CD4-positive, alpha-beta T cell (primary cell): ENCODE measurements at regions not wholly inside any gene's neighbourhood (a gene's known extent, or its start where the extent isn't known, plus 50 kb on each side); places are given as distances from the start of the nearest gene placed in this dataset.

Experiments
- ATAC-seq: fragments of 200-7000 bp; cut with Tn5 transposase; one replicate; pipeline ENCODE4 v1.10.0; 2022; ENCODE audit warnings: mild to moderate bottlenecking; ENCODE audit not compliant: poor library complexity
- CTCF ChIA-PET: fragments of 350-600 bp; sonication (Branson Sonifier 250); formaldehyde crosslinking; loops from one replicate; lab custom pipeline; 2021; ENCODE audit warnings: antibody characterized with exemption, inconsistent platforms; lab: Charles Lee
- POLR2A ChIA-PET: fragments of 350-600 bp; sonication (Branson Sonifier 250); formaldehyde crosslinking; loops from one replicate; lab custom pipeline; 2021; ENCODE audit warnings: antibody characterized with exemption, inconsistent platforms; lab: Charles Lee
- DNase-seq, 14 experiments: peaks; one replicate each; pipeline ENCODE4 v3.0.0-alpha.2; 2013 to 2020; ENCODE audit warnings: mixed read lengths in 2 of 14
- H3K27ac ChIP-seq, 2 donors: one replicate each; pipeline versions ENCODE4 v1.5.1 to v1.7.0; 2013; ENCODE audit warnings: low read length in 2 of 2, low read depth in 1 of 2, mild to moderate bottlenecking in 1 of 2
- H3K27me3 ChIP-seq, 2 experiments: 1 replicate in 1 of 2; 2 replicates in 1 of 2; pipeline versions ENCODE4 v1.6.1 to v1.7.0; 2013; ENCODE audit warnings: low read length in 2 of 2, control low read depth in 1 of 2, mild to moderate bottlenecking in 1 of 2, moderate library complexity in 1 of 2; ENCODE audit not compliant: insufficient read depth in 2 of 2, control insufficient read depth in 1 of 2
- H3K36me3 ChIP-seq: one replicate; pipeline ENCODE4 v1.6.1; 2013; ENCODE audit warnings: low read length, control low read depth; ENCODE audit not compliant: insufficient read depth
- H3K4me1 ChIP-seq: one replicate; pipeline ENCODE4 v1.6.1; 2013; ENCODE audit warnings: low read length, control low read depth; ENCODE audit not compliant: insufficient read depth
- H3K4me3 ChIP-seq: one replicate; pipeline ENCODE4 v1.5.1; 2013; ENCODE audit warnings: mild to moderate bottlenecking, low read length, moderate library complexity
- H3K9me3 ChIP-seq, 2 experiments: 1 replicate in 1 of 2; 2 replicates in 1 of 2; pipeline versions ENCODE4 v1.6.1 to v1.7.0; 2013; ENCODE audit warnings: low read length in 2 of 2, mild to moderate bottlenecking in 2 of 2, control low read depth in 1 of 2, moderate library complexity in 1 of 2; ENCODE audit not compliant: control insufficient read depth in 1 of 2, insufficient read depth in 1 of 2
- H3K27ac Mint-ChIP-seq: one replicate; pipeline ENCODE4 v1.8.0; 2020; ENCODE audit warnings: mixed read lengths
- H3K27me3 Mint-ChIP-seq: one replicate; pipeline ENCODE4 v1.8.0; 2021; ENCODE audit warnings: mixed read lengths
- H3K36me3 Mint-ChIP-seq: one replicate; pipeline ENCODE4 v1.8.0; 2021; ENCODE audit warnings: low read depth, mixed read lengths
- H3K4me1 Mint-ChIP-seq: one replicate; pipeline ENCODE4 v1.8.0; 2021; ENCODE audit warnings: low read depth, mixed read lengths
- H3K4me3 Mint-ChIP-seq: one replicate; pipeline ENCODE4 v1.8.0; 2020; ENCODE audit warnings: mild to moderate bottlenecking, mixed read lengths
- H3K9me3 Mint-ChIP-seq: one replicate; pipeline ENCODE4 v1.8.0; 2020; ENCODE audit warnings: mixed read lengths
- CTCF ChIP-seq: fragments of 200-600 bp; IDR thresholded peaks from one replicate; pipeline ENCODE4 v1.8.0; 2022; ENCODE audit warnings: antibody characterized with exemption, mild to moderate bottlenecking
- intact Hi-C, 2 experiments: fragments of 100-400 bp; cut with DNase I in 1 of 2; cut with micrococcal nuclease in 1 of 2; formaldehyde crosslinking; loops; one replicate each; pipeline versions ENCODE4 v1.15.1 to v1.9.0; 2023 to 2025; cut with DNase I, micrococcal nuclease

GRCh38 chr12:25785134-25785533, 173.3 kb upstream of the RASSF8 start:
- H3K9me3 Mint-ChIP-seq: no peaks in the 10 kb centered on the region
- Histone ChIP-seq H3K9me3 (no peaks in the 10 kb centered on the region), H3K4me3 (no peak overlapping the region), H3K27me3 (no peaks in the 10 kb centered on the region), H3K36me3 (no peaks in the 10 kb centered on the region), H3K27ac (no peak overlapping the region), H3K4me1 (no peaks in the 10 kb centered on the region)
- no peak overlapping the region for H3K27ac Mint-ChIP-seq
- no peaks in the 10 kb centered on the region for H3K27me3 Mint-ChIP-seq
- no peak overlapping the region for H3K4me3 Mint-ChIP-seq
- no peak for ATAC-seq
- no peak for TF ChIP-seq CTCF
- no peaks in the 10 kb centered on the region for H3K4me1 Mint-ChIP-seq
- no peaks in the 10 kb centered on the region for H3K36me3 Mint-ChIP-seq
- POLR2A ChIA-PET: no interaction called here
- CTCF ChIA-PET: no interaction called here
- intact Hi-C loops: no loop called here
- no peak for DNase-seq

- Mint-ChIP-seq H3K27me3 (no peaks in the 10 kb centered on the region), H3K4me1 (no peaks in the 10 kb centered on the region), H3K4me3 (no peak overlapping the region), H3K36me3 (no peaks in the 10 kb centered on the region), H3K27ac (no peak overlapping the region), H3K9me3 (no peaks in the 10 kb centered on the region)
- Histone ChIP-seq H3K4me1 (no peaks in the 10 kb centered on the region), H3K27ac (no peak overlapping the region), H3K4me3 (no peak overlapping the region), H3K9me3 (no peaks in the 10 kb centered on the region), H3K27me3 (no peaks in the 10 kb centered on the region), H3K36me3 (no peaks in the 10 kb centered on the region)
- POLR2A ChIA-PET: no interaction called here
- ATAC-seq: no peak
- TF ChIP-seq CTCF: no peak
- intact Hi-C loops: no loop called here
- no peak for DNase-seq
- CTCF ChIA-PET: no interaction called here
Observed at GRCh38 chr12:25787701-25788100, 170.8 kb upstream of the RASSF8 start.

- no peaks in the 10 kb centered on the region for H3K27me3 Mint-ChIP-seq
Observed at GRCh38 chr12:25788707-25789442, 169.6 kb upstream of the RASSF8 start.

More at GRCh38 chr12:25788707-25789442, 169.6 kb upstream of the RASSF8 start:
- H3K4me1 ChIP-seq: no peaks in the 10 kb centered on the region
- no peaks in the 10 kb centered on the region for H3K36me3 ChIP-seq
- CTCF ChIA-PET: no interaction called here
- no peaks in the 10 kb centered on the region for H3K27me3 ChIP-seq
- DNase-seq (no peak), ATAC-seq (no peak)
- Mint-ChIP-seq H3K4me1 (no peaks in the 10 kb centered on the region), H3K27ac (no peak overlapping the region), H3K4me3 (no peak overlapping the region), H3K9me3 (no peaks in the 10 kb centered on the region), H3K36me3 (no peaks in the 10 kb centered on the region)
- POLR2A ChIA-PET: no interaction called here
- no peak overlapping the region for H3K4me3 ChIP-seq
- no peak overlapping the region for H3K27ac ChIP-seq
- intact Hi-C loops: no loop called here
- TF ChIP-seq CTCF: no peak
- no peaks in the 10 kb centered on the region for H3K9me3 ChIP-seq
